Suprapubic skin (tissue), 3 donors: ENCODE measurements at regions not wholly inside any gene's neighbourhood (a gene's known extent, or its start where the extent isn't known, plus 50 kb on each side); places are given as distances from the start of the nearest gene placed in this dataset.

Source experiments
- CTCF ChIP-seq, 2 donors: fragments of 200-600 bp in 1 of 2; fragments of 450-650 bp in 1 of 2; sonication (generic) in 1 of 2; IDR thresholded peaks; one replicate each; pipeline ENCODE4 v1.5.1; 2016 to 2019; ENCODE audit warnings: antibody characterized with exemption in 2 of 2, mild to moderate bottlenecking in 1 of 2, moderate library complexity in 1 of 2
- POLR2A ChIP-seq, 2 donors: fragments of 450-650 bp; IDR thresholded peaks; one replicate each; pipeline ENCODE4 v1.6.1; 2017; ENCODE audit warnings: antibody characterized with exemption in 2 of 2, mild to moderate bottlenecking in 2 of 2, moderate library complexity in 2 of 2

- TF ChIP-seq CTCF (IDR thresholded peaks at IDR 0.05) (no peak), POLR2A (IDR thresholded peaks at IDR 0.05) (no peak)
Observed at GRCh38 chr2:42868096-42868495, 75.7 kb upstream of the HAAO start.
